Activated B cell treated with CpG ODN at 0.5 μM for 24 hours (primary cell): ENCODE measurements at regions not wholly inside any gene's neighbourhood (a gene's known extent, or its start where the extent isn't known, plus 50 kb on each side); places are given as distances from the start of the nearest gene placed in this dataset.

Experiments
- ATAC-seq: fragments of 200-7000 bp; cut with Tn5 transposase; one replicate; pipeline ENCODE4 v1.10.0; 2021; ENCODE audit warnings: low read depth, mild to moderate bottlenecking, moderate library complexity
- CTCF ChIA-PET: fragments of 350-600 bp; sonication (Branson Sonifier 250); formaldehyde crosslinking; loops from one replicate; lab custom pipeline; 2021; ENCODE audit warnings: antibody characterized with exemption; lab: Charles Lee
- POLR2A ChIA-PET: fragments of 350-600 bp; sonication (Branson Sonifier 250); formaldehyde crosslinking; loops from one replicate; lab custom pipeline; 2021; ENCODE audit warnings: antibody characterized with exemption; lab: Charles Lee
- DNase-seq: peaks from one replicate; pipeline ENCODE4 v3.0.0; 2022
- H3K27ac Mint-ChIP-seq: one replicate; pipeline ENCODE4 v1.8.0; 2020; ENCODE audit warnings: mixed read lengths
- H3K27me3 Mint-ChIP-seq: one replicate; pipeline ENCODE4 v1.8.0; 2021; ENCODE audit warnings: mixed read lengths
- H3K36me3 Mint-ChIP-seq: one replicate; pipeline ENCODE4 v1.8.0; 2021; ENCODE audit warnings: low read depth, mixed read lengths
- H3K4me1 Mint-ChIP-seq: one replicate; pipeline ENCODE4 v1.8.0; 2021; ENCODE audit warnings: mixed read lengths
- H3K4me3 Mint-ChIP-seq: one replicate; pipeline ENCODE4 v1.8.0; 2020; ENCODE audit warnings: mild to moderate bottlenecking, mixed read lengths
- H3K9me3 Mint-ChIP-seq: one replicate; pipeline ENCODE4 v1.8.0; 2020; ENCODE audit warnings: mixed read lengths
- intact Hi-C: fragments of 100-400 bp; cut with micrococcal nuclease; formaldehyde crosslinking; loops from one replicate; pipeline ENCODE4 v1.15.1; 2024
- TF ChIP-seq, protein P1 (sequence below): fragments of 200-600 bp; IDR thresholded peaks from one replicate; pipeline ENCODE4 v1.8.0; 2022; ENCODE audit warnings: antibody characterized with exemption, mild to moderate bottlenecking

DNA sequence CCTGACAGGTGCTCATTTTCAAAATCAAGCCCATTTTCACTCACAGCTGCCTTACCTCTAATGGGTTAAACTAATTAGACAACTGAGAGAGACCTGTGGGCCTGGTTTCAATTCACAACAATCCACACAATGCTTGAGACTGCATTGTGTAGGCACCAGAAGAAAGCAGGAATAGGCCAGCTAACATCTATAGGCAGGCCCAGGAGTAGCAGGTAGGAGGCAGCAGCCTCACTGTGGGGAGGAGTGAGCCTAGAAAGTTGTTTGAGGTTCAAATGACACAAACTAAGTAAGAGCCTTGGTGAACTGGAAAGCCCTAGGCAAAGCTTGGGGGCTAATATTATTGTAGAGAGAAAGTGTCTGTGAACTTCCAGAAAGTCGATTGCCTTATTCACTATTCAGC lies 289.5 kb upstream of the CCDC196 start:
- Mint-ChIP-seq H3K27ac (no peak overlapping the region), H3K27me3 (peaks cover 29% of the 10 kb centered on the region), H3K9me3 (peaks cover 1% of the 10 kb centered on the region), H3K36me3 (no peaks in the 10 kb centered on the region), H3K4me1 (no peaks in the 10 kb centered on the region), H3K4me3 (no peak overlapping the region)
- POLR2A ChIA-PET, result no interaction called here
- ATAC-seq (no peak), DNase-seq (no peak)
- TF ChIP-seq, protein P1, sequence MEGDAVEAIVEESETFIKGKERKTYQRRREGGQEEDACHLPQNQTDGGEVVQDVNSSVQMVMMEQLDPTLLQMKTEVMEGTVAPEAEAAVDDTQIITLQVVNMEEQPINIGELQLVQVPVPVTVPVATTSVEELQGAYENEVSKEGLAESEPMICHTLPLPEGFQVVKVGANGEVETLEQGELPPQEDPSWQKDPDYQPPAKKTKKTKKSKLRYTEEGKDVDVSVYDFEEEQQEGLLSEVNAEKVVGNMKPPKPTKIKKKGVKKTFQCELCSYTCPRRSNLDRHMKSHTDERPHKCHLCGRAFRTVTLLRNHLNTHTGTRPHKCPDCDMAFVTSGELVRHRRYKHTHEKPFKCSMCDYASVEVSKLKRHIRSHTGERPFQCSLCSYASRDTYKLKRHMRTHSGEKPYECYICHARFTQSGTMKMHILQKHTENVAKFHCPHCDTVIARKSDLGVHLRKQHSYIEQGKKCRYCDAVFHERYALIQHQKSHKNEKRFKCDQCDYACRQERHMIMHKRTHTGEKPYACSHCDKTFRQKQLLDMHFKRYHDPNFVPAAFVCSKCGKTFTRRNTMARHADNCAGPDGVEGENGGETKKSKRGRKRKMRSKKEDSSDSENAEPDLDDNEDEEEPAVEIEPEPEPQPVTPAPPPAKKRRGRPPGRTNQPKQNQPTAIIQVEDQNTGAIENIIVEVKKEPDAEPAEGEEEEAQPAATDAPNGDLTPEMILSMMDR, result no peak
- intact Hi-C loops, result no loop called here
- CTCF ChIA-PET, result no interaction called here

DNA sequence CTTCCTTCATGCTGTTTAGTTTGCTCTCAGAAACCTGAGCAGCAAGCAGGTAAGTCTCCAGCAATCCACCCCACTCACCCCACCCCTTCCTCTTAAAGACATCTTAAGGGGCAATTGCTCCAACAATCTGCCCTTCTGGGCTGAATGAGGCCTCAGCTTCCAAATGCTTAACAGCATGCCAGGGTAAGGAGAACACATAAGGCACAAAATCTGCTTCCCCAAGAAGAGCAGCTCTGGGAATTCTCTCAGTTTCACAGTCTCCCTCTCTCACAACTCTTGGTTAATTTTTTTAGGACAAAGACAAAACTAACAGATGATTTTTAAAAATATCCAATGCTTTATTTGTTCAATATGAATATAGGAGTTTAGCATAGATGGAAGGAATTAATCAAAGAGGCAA lies 288.9 kb upstream of the CCDC196 start:
- H3K36me3 Mint-ChIP-seq, result no peaks in the 10 kb centered on the region

DNA sequence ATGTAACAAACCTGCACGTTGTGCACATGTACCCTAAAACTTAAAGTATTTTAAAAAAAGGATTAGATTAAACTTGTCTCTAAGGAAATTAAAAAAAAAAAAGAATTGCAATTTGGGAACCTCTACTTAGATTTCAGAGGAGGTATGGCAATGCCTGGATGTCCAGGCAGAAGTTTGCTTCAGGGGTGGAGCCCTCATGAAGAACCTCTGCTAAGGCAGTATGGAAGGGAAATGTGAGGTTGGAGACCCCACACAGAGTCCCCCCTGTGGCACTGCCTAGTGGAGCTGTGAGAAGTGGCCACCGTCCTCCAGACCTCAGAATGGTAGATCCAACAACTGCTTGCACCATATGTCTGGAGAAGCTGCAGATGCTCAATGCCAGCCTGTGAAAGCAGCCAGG lies 279.6 kb upstream of the CCDC196 start:
- H3K27ac Mint-ChIP-seq, result no peak overlapping the region
- H3K36me3 Mint-ChIP-seq, result no peaks in the 10 kb centered on the region
- POLR2A ChIA-PET, result no interaction called here
- ATAC-seq, result no peak
- TF ChIP-seq, protein P1, result no peak
- peaks cover 18% of the 10 kb centered on the region for H3K9me3 Mint-ChIP-seq
- no peak for DNase-seq
- H3K4me1 Mint-ChIP-seq, result no peaks in the 10 kb centered on the region
- H3K27me3 Mint-ChIP-seq, result peaks cover 3% of the 10 kb centered on the region
- intact Hi-C loops, result no loop called here
- CTCF ChIA-PET, result no interaction called here
- H3K4me3 Mint-ChIP-seq, result no peak overlapping the region

More for the DNA sequence above, 288.9 kb upstream of the CCDC196 start:
- Mint-ChIP-seq H3K27me3 (peaks cover 30% of the 10 kb centered on the region), H3K9me3 (peaks cover 2% of the 10 kb centered on the region), H3K27ac (no peak overlapping the region), H3K4me3 (no peak overlapping the region), H3K4me1 (no peaks in the 10 kb centered on the region)
- no peak for ATAC-seq
- DNase-seq, result no peak
- ChIA-PET CTCF (no interaction called here), POLR2A (no interaction called here)
- intact Hi-C loops, result no loop called here
- TF ChIP-seq, protein P1, result no peak

DNA sequence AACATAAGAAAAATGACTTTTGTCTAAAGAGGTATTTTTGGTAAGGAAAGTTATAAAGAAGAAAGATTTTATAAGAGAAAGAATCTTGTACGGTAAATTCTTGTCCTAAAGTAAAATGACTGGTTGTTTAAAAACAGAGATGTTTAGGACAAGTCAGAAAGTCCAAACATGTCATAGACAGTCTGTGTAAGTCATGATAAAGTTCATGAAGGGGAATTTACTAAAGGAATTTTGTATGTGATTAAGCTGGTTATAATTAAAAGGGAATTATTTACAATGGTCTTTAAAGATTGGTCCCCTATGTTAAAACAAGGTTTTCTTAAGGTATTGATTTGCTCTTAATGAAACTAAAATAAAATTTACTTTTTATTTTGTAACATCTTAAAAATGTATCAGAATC lies 269.4 kb upstream of the CCDC196 start:
- no peak for ATAC-seq
- Mint-ChIP-seq H3K4me3 (no peak overlapping the region), H3K36me3 (no peaks in the 10 kb centered on the region), H3K9me3 (peaks cover 15% of the 10 kb centered on the region), H3K27ac (no peak overlapping the region), H3K4me1 (no peaks in the 10 kb centered on the region), H3K27me3 (peaks cover 3% of the 10 kb centered on the region)
- CTCF ChIA-PET, result no interaction called here
- intact Hi-C loops, result no loop called here
- POLR2A ChIA-PET, result no interaction called here
- no peak for DNase-seq
- TF ChIP-seq, protein P1, result no peak

DNA sequence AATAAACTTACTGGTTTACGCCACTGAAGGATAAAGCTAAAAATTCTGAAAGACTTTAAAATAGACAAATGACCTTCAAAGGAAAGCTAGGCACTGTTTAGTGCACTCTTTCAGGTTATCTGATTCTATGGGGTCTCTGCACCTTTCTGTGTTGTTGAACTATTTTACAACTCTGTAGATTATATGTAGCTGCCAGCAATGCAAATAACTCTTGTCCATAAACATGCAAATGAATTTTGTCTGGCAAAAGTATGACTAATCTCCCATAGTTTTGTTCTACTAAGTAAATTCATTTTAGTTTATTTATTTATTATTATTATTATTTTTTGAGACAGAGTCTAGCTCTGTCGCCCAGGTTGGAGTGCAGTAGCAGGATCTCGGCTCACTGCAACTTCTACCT lies 266.3 kb upstream of the CCDC196 start:
- no peak for DNase-seq
- Mint-ChIP-seq H3K4me3 (no peak overlapping the region), H3K27ac (no peak overlapping the region), H3K36me3 (no peaks in the 10 kb centered on the region), H3K4me1 (no peaks in the 10 kb centered on the region), H3K27me3 (peaks cover 5% of the 10 kb centered on the region), H3K9me3 (peaks cover 12% of the 10 kb centered on the region)
- TF ChIP-seq, protein P1, result no peak
- ChIA-PET CTCF (no interaction called here), POLR2A (no interaction called here)
- no peak for ATAC-seq
- intact Hi-C loops, result no loop called here
